Neuronal stem cell (in vitro differentiated cells): ENCODE measurements at regions not wholly inside any gene's neighbourhood (a gene's known extent, or its start where the extent isn't known, plus 50 kb on each side); places are given as distances from the start of the nearest gene placed in this dataset.
A peak's percentile ranks its signal among the peaks of the same experiment; 100 is the strongest.

ENCODE experiments used
- DNase-seq: peaks from one replicate; pipeline ENCODE4 v3.0.0-alpha.2; 2013; ENCODE audit warnings: low spot score
- H2AFZ ChIP-seq: one replicate; pipeline ENCODE4 v1.6.1; 2013; ENCODE audit warnings: mild to moderate bottlenecking, low read length, inconsistent platforms
- H2AK5ac ChIP-seq: 2 replicates; pipeline ENCODE4 v1.6.1; 2013; ENCODE audit warnings: low read depth, mild to moderate bottlenecking, inconsistent platforms, low read length, moderate library complexity, mixed read lengths
- H2BK120ac ChIP-seq: 2 replicates; pipeline ENCODE4 v1.6.1; 2013; ENCODE audit warnings: low read depth, mild to moderate bottlenecking, inconsistent platforms, low read length, moderate library complexity, mixed read lengths
- H2BK12ac ChIP-seq: one replicate; pipeline ENCODE4 v1.6.1; 2013; ENCODE audit warnings: low read length, inconsistent platforms
- H2BK15ac ChIP-seq: 2 replicates; pipeline ENCODE4 v1.6.1; 2013; ENCODE audit warnings: mild to moderate bottlenecking, low read length, inconsistent platforms, mixed read lengths
- H2BK5ac ChIP-seq: one replicate; pipeline ENCODE4 v1.6.1; 2013; ENCODE audit warnings: inconsistent platforms, mild to moderate bottlenecking, low read length, moderate library complexity
- H3K14ac ChIP-seq: one replicate; pipeline ENCODE4 v1.6.1; 2013; ENCODE audit warnings: low read length, inconsistent platforms
- H3K18ac ChIP-seq: 2 replicates; pipeline ENCODE4 v1.6.1; 2013; ENCODE audit warnings: low read length, inconsistent platforms
- H3K23ac ChIP-seq: 2 replicates; pipeline ENCODE4 v1.6.1; 2013; ENCODE audit warnings: low read depth, mild to moderate bottlenecking, mixed read lengths, low read length, inconsistent platforms; ENCODE audit not compliant: poor library complexity
- H3K27ac ChIP-seq: replicated peaks from 3 replicates; pipeline ENCODE4 v1.5.1; 2013; ENCODE audit warnings: low read length, inconsistent platforms
- H3K27me3 ChIP-seq, 3 experiments: 2 replicates each; pipeline ENCODE4 v1.6.1; 2013; ENCODE audit warnings: low read length in 3 of 3, mild to moderate bottlenecking in 2 of 3, inconsistent platforms in 1 of 3, low read depth in 1 of 3, mixed read lengths in 1 of 3, moderate library complexity in 1 of 3; ENCODE audit not compliant: control insufficient read depth in 3 of 3, insufficient read depth in 3 of 3
- H3K36me3 ChIP-seq, 2 donors: replicated peaks in 1 of 2; 2 replicates each; pipeline ENCODE4 v1.6.1; 2013; ENCODE audit warnings: low read length in 2 of 2; ENCODE audit not compliant: control insufficient read depth in 2 of 2, insufficient read depth in 2 of 2
- H3K4ac ChIP-seq: 2 replicates; pipeline ENCODE4 v1.6.1; 2013; ENCODE audit warnings: inconsistent platforms, mild to moderate bottlenecking, low read length, moderate library complexity
- H3K4me1 ChIP-seq, 2 donors: 1 replicate in 1 of 2; 2 replicates in 1 of 2; pipeline ENCODE4 v1.6.1; 2013; ENCODE audit warnings: low read length in 2 of 2, low read depth in 1 of 2; ENCODE audit not compliant: control insufficient read depth in 2 of 2, insufficient read depth in 1 of 2
- H3K4me2 ChIP-seq: one replicate; pipeline ENCODE4 v1.6.1; 2013; ENCODE audit warnings: mild to moderate bottlenecking, low read length, inconsistent platforms; ENCODE audit not compliant: insufficient read depth, poor library complexity, severe bottlenecking
- H3K4me3 ChIP-seq, 2 donors: 2 replicates each; pipeline ENCODE4 v1.5.1; 2013; ENCODE audit warnings: low read length in 2 of 2, mild to moderate bottlenecking in 2 of 2, inconsistent platforms in 1 of 2, moderate library complexity in 1 of 2
- H3K79me1 ChIP-seq: one replicate; pipeline ENCODE4 v1.6.1; 2013; ENCODE audit warnings: low read depth, mild to moderate bottlenecking, inconsistent platforms, low read length, moderate library complexity
- H3K9ac ChIP-seq: one replicate; pipeline ENCODE4 v1.6.1; 2013; ENCODE audit warnings: mild to moderate bottlenecking, low read depth, low read length, inconsistent platforms; ENCODE audit not compliant: poor library complexity
- H3K9me3 ChIP-seq, 2 donors: replicated peaks in 1 of 2; 2 replicates each; pipeline versions ENCODE3 to v1.6.1; 2013; ENCODE audit warnings: low read length in 2 of 2, mild to moderate bottlenecking in 2 of 2, inconsistent platforms in 1 of 2, low read depth in 1 of 2, mixed read lengths in 1 of 2, moderate library complexity in 1 of 2; ENCODE audit not compliant: control insufficient read depth in 2 of 2, insufficient read depth in 1 of 2
- H4K8ac ChIP-seq: one replicate; pipeline ENCODE4 v1.6.1; 2013; ENCODE audit warnings: low read depth, mild to moderate bottlenecking, inconsistent platforms, low read length, moderate library complexity
- H4K91ac ChIP-seq: one replicate; pipeline ENCODE4 v1.6.1; 2013; ENCODE audit warnings: low read length, low read depth, mild to moderate bottlenecking, inconsistent platforms; ENCODE audit not compliant: poor library complexity
- WGBS, 2 donors: extraction: QIAGEN DNeasy Blood & Tissue Kit; methylation state at CpG; one replicate each; pipeline ENCODE4 v1.1.7; 2013; ENCODE audit warnings: missing lambda C conversion rate in 2 of 2, mixed read lengths in 1 of 2; ENCODE audit not compliant: insufficient read length in 2 of 2, insufficient replicate concordance in 1 of 2; ENCODE audit errors: extremely low coverage in 2 of 2; 5-methylcytosine and 5-hydroxymethylcytosine counted together

GRCh38 chr12:92987362-92987761 is 58.3 kb upstream of the EEA1 start:
- Histone ChIP-seq H3K27me3 (no peaks in the 10 kb centered on the region), H2BK5ac (no peak overlapping the region), H3K9ac (no peak overlapping the region), H3K36me3 (no peaks in the 10 kb centered on the region), H2BK120ac (no peak overlapping the region), H4K8ac (no peak overlapping the region), H3K4me1 (peaks cover 0 to 3% of the 10 kb centered on the region in 2 donors), H2AK5ac (no peak overlapping the region), H3K14ac (no peak overlapping the region), H2BK15ac (no peak overlapping the region), H4K91ac (no peak overlapping the region), H2AFZ (peak overlapping the region; percentile 61), H3K9me3 (no peaks in the 10 kb centered on the region), H3K27ac (no peak overlapping the region), H3K4ac (no peak overlapping the region), H3K79me1 (no peaks in the 10 kb centered on the region), H3K4me3 (no peak overlapping the region), H3K4me2 (no peak overlapping the region), H3K18ac (no peak overlapping the region), H2BK12ac (no peak overlapping the region), H3K23ac (no peak overlapping the region)
- WGBS, 2 donors = no CpG with 5 or more reads among the region's 3 CpGs
- DNase-seq = peak; percentile 59

- Histone ChIP-seq H3K27ac (no peak overlapping the region), H2AFZ (peak overlapping the region; percentile 61), H2AK5ac (no peak overlapping the region), H3K4me3 (no peak overlapping the region), H3K79me1 (no peaks in the 10 kb centered on the region), H3K4me1 (peaks cover 0 to 3% of the 10 kb centered on the region in 2 donors), H3K27me3 (no peaks in the 10 kb centered on the region), H2BK12ac (no peak overlapping the region), H3K4ac (no peak overlapping the region), H3K4me2 (no peak overlapping the region), H2BK15ac (no peak overlapping the region), H2BK5ac (no peak overlapping the region), H3K23ac (no peak overlapping the region), H4K8ac (no peak overlapping the region), H4K91ac (no peak overlapping the region), H3K9ac (no peak overlapping the region), H3K18ac (no peak overlapping the region), H3K9me3 (peaks cover 0 to under 1% of the 10 kb centered on the region in 2 donors), H3K36me3 (no peaks in the 10 kb centered on the region), H3K14ac (no peak overlapping the region), H2BK120ac (no peak overlapping the region)
- no CpG with 5 or more reads among the region's 4 CpGs for WGBS, 2 donors
- no peak for DNase-seq
Observed at GRCh38 chr12:92987846-92988621, 58.9 kb upstream of the EEA1 start.

GRCh38 chr12:92988622-92989130 is 59.6 kb upstream of the EEA1 start:
- no peak overlapping the region for H3K27ac ChIP-seq
- H3K23ac ChIP-seq = no peak overlapping the region
- no peak overlapping the region for H3K14ac ChIP-seq
- no peak overlapping the region for H3K9ac ChIP-seq
- H4K8ac ChIP-seq = no peak overlapping the region
- no CpG with 5 or more reads among the region's 1 CpG for WGBS, 2 donors
- no peak overlapping the region for H2AFZ ChIP-seq
- H3K36me3 ChIP-seq = no peaks in the 10 kb centered on the region
- no peak for DNase-seq
- H3K4me2 ChIP-seq = no peak overlapping the region
- H3K27me3 ChIP-seq = no peaks in the 10 kb centered on the region
- no peaks in the 10 kb centered on the region for H3K79me1 ChIP-seq
- H2BK5ac ChIP-seq = no peak overlapping the region
- no peak overlapping the region for H2BK15ac ChIP-seq
- H3K9me3 ChIP-seq = peaks cover 0 to 6% of the 10 kb centered on the region in 2 donors
- peaks cover 0 to 3% of the 10 kb centered on the region in 2 donors for H3K4me1 ChIP-seq
- no peak overlapping the region for H2BK12ac ChIP-seq
- no peak overlapping the region for H4K91ac ChIP-seq
- no peak overlapping the region for H3K18ac ChIP-seq
- no peak overlapping the region for H2AK5ac ChIP-seq
- no peak overlapping the region for H3K4me3 ChIP-seq
- no peak overlapping the region for H2BK120ac ChIP-seq
- no peak overlapping the region for H3K4ac ChIP-seq

- DNase-seq = no peak
- H2BK120ac ChIP-seq = no peak overlapping the region
- H3K9me3 ChIP-seq = peaks cover 0 to 6% of the 10 kb centered on the region in 2 donors
- H4K91ac ChIP-seq = no peak overlapping the region
- WGBS, 2 donors = no CpG with 5 or more reads among the region's 3 CpGs
- H3K4ac ChIP-seq = no peak overlapping the region
- no peak overlapping the region for H3K9ac ChIP-seq
- H3K4me3 ChIP-seq = no peak overlapping the region
- H4K8ac ChIP-seq = no peak overlapping the region
- H3K4me2 ChIP-seq = no peak overlapping the region
- no peaks in the 10 kb centered on the region for H3K79me1 ChIP-seq
- H2AK5ac ChIP-seq = no peak overlapping the region
- no peak overlapping the region for H2BK12ac ChIP-seq
- no peak overlapping the region for H3K27ac ChIP-seq
- no peak overlapping the region for H3K14ac ChIP-seq
- H3K4me1 ChIP-seq = peaks cover 0 to 3% of the 10 kb centered on the region in 2 donors
- no peak overlapping the region for H2BK15ac ChIP-seq
- no peaks in the 10 kb centered on the region for H3K36me3 ChIP-seq
- no peak overlapping the region for H3K18ac ChIP-seq
- no peaks in the 10 kb centered on the region for H3K27me3 ChIP-seq
- H3K23ac ChIP-seq = no peak overlapping the region
- no peak overlapping the region for H2AFZ ChIP-seq
- H2BK5ac ChIP-seq = no peak overlapping the region
Observed at GRCh38 chr12:92989715-92990484, 60.8 kb upstream of the EEA1 start.
